ENCODE measurements at regions not wholly inside any gene's neighbourhood (a gene's known extent, or its start where the extent isn't known, plus 50 kb on each side); places are given as distances from the start of the nearest gene placed in this dataset.

DNA sequence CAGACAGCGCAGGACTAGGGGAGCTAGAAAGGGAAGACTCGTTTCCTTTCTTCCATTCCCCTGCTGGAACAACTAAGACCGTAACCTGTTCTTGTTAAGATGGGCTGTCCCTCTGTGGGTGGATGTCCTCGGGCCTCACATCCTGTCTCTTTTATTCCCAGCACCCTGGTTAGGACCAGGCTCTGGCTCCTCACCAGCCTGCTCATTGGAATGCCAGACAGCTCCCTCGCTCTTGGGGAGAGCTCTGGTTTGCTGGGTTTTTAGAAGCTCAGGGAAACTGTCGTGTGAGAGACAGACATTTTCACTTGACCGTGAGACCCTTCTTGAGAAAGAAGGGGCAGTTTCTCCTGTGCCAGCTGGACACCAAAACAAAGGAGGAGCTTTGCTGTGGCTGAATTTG is 58.1 kb upstream of the HABP2 start:
- TF ChIP-seq GATA2 (IDR thresholded peaks at IDR 0.05; ENCODE audit: low read depth, low read length) (no peak), GATA3 (IDR thresholded peaks at IDR 0.05; ENCODE audit: low read depth, low read length) (no peak)

DNA sequence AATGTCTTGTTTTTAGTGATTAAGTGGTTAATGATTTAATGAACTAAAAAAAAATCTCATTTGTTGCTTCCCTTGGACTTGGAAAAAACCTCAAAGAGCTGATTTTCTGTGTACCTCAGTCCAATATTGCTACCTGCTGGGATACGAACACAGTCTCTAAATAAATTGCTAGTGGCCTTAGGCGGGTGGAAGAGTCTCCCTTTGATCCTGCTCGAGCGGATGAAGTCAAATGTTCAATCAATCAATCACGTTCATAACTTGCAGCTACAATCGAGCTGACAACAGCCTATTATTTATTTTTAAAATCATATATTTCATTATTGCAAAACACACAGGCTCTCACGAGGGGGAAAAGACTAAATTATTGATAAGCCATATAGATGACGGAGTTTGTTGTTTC is 57.3 kb upstream of the HABP2 start:
- TF ChIP-seq GATA2 (IDR thresholded peaks at IDR 0.05; ENCODE audit: low read depth, low read length) = no peak
- no peak for TF ChIP-seq GATA3 (IDR thresholded peaks at IDR 0.05; ENCODE audit: low read depth, low read length)

DNA sequence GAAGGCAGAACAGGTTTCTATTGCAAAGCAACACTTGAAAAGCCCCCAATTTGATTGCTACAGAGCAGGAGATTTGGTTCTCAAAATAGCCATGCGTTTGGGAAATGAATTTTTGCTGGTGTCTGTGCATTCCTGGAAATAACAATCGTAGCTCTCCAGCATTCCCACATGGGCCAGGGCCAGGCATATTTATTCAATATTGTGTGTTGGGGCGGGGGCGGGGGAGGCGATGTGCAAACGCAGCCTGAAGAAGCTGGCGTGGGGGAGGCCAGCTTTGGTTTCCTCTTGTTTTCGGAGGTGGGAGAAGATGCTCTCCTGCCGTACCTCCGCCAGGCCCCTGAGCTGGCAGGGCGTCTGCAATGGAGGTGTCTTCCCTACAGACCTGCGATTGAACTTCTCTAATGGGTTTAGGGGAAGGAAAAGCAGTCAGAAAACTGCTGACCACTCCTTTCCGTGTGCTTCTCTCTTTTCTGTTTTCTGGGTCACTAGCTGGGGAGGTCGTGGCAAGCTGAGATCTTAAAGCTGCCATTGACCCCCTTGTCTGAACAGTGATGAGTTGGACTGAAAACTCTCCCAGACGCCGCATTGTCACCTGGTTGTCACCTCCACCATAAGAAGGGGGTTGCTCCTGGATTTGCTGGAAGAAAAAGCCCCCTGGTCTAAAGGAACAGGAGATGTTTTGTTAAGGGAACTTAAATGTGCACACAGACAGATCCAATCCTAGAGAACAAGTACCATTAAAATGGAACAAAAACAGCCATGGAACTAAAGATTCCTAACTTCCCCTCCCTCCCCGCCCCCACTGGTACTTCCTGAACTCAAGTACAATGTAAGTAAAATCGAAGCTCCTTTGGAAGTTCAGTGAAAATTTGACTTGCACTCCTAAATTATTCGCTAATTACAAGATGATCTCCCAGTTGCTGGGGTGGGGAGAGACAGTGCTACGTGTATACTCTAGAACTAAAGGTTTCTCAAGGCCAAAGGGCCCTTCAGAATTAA is 56.4 kb upstream of the HABP2 start:
- no peak for TF ChIP-seq GATA3 (IDR thresholded peaks at IDR 0.05; ENCODE audit: low read depth, low read length)
- TF ChIP-seq GATA2 (IDR thresholded peaks at IDR 0.05; ENCODE audit: low read depth, low read length) = no peak

DNA sequence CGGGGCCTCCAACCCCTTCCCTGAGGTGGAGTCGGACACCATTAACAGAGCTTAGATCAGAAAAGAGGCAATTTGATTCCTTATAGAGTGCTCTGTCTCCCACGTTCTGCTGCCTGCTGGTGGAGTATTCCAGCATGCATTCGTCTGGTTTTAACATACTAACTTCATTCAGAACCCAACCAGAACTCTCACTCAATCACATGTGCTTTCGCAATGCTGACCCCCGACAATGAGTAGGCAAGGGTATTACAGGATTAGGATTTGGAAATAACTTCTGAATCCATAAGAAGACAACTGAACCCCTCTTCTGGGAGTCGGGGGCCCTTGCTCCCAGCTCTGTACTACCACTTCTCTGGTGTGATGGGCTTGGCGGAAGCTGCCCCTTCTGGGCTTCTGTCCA is 55.7 kb upstream of the HABP2 start:
- TF ChIP-seq GATA3 (IDR thresholded peaks at IDR 0.05; ENCODE audit: low read depth, low read length) (no peak), GATA2 (IDR thresholded peaks at IDR 0.05; ENCODE audit: low read depth, low read length) (no peak)

DNA sequence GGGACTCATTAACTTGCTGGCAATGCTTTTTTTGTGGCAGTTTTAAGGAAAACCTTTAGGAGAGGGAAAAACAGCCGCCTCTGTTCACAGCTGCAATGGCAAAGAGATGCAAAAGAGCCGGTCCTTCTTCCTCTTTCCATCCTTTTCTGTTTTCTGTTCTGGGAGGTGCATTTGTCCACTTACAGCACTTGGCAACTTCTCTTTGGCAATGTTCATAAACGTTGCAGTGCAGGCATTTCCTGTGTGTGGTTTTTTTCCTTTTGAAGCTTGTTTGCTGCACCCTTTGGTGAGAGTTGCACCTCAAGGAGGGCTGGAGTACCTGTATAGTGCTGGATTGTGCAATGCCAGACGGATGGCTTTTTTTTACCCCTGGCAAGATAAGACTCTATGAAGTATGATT is 53.9 kb upstream of the HABP2 start:
- TF ChIP-seq GATA2 (IDR thresholded peaks at IDR 0.05; ENCODE audit: low read depth, low read length) (no peak), GATA3 (IDR thresholded peaks at IDR 0.05; ENCODE audit: low read depth, low read length) (no peak)

DNA sequence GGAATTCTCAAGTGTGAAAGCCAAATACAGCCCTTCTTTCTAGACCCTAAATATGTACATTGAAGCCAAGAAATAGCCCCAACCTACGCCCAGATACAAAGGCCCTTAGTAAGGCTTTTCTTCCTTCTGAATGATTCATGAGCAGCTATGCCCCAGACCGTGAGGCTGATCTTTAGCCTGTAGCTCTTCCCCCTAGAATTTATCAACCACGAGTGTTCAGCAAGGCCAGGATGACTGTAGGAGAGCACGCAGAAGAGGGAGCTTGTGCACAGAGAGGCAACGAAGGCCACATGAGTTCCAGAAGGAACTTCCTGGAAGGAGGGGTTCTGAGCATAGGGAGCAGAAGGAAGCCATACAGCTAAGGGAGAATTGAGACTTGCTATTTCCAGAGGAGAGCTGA is 53.0 kb upstream of the HABP2 start:
- no peak for TF ChIP-seq GATA3 (IDR thresholded peaks at IDR 0.05; ENCODE audit: low read depth, low read length)
- TF ChIP-seq GATA2 (IDR thresholded peaks at IDR 0.05; ENCODE audit: low read depth, low read length) = no peak
